ENCODE measurements at regions not wholly inside any gene's neighbourhood (a gene's known extent, or its start where the extent isn't known, plus 50 kb on each side); places are given as distances from the start of the nearest gene placed in this dataset.

DNA sequence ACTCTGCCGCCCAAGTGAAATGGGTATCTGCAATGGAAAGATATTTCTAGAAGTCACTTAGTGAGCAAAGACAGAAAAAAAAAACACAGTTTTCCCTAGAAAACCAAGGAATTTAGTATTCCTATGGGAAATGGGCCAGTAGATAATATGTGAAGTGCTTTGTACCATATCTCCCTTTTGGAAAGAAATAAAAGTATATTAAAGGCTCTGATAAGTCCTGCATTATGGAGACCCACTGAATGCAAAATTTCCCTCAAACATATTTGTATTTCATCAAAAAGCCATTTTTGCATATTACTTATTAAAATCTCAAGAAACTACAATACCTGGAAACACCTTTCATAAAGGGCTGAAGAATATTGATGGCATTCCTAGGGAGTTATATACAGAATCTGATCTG, 51.6 kb upstream of the DYNLRB2 start:
- intact Hi-C loops (cut with DNase I), result no loop called here
- ATAC-seq, result no peak
- DNase-seq (ENCODE audit: low spot score), result no peak

DNA sequence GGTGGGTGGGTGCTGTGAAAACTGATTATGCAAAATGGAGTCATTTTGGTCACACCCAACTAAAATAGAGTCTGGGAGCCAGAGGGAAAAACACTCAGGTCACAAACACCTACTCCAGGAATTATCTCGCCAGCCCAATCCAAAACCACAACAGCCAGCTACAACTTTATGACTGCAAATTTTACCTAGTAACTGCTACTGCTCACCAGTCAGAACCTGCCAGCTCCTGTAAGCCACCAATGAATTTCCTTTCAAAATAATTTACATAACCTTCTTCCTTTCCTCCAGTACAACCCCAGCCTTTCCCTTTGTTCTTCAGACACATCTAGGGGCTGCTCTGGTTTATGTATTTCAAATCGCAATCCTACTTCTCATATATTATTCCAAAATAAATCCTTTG, 52.6 kb upstream of the DYNLRB2 start:
- no peak for ATAC-seq
- intact Hi-C loops (cut with DNase I), result no loop called here
- no peak for DNase-seq (ENCODE audit: low spot score)

DNA sequence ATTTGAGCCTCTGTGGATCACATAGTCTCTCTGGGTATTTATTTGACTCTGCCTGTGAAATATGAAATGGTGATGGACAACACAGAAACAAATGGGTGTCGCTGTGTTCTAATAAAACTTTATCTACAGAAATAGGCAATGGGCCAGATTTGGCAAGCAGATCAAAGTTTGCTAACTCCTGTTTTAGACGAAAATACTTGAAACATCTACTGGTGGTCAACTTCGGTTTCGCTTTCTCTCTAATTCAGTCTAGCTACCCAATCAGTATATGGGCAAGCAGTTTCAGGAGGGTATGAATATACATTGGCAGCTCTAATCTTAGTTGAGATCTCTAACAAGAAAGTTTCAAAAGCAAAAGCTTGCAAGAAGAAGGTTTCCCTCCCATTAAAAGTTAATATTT, 60.1 kb upstream of the DYNLRB2 start:
- no peak for ATAC-seq
- DNase-seq (ENCODE audit: low spot score), result no peak
- intact Hi-C loops (cut with DNase I), result no loop called here

DNA sequence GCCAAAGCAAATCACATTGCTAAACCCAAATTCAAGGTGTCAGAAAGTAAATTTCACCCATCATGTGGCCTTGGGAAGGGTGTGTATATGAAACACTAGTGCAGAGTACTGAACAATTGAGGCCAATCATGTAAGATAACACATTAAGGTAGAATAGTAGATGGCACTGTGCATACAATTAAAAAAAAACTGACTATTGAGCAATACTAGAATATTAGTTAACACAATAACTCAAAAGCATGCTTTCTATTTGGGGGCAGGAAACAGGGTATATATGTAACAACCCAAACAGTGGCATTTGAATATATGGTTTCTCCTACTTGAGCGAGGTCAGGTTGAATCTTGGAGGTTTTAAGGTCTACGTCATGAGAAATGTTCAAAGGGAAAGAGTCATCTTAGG, 63.0 kb upstream of the DYNLRB2 start:
- no peak for DNase-seq (ENCODE audit: low spot score)
- intact Hi-C loops (cut with DNase I), result no loop called here
- no peak for ATAC-seq

DNA sequence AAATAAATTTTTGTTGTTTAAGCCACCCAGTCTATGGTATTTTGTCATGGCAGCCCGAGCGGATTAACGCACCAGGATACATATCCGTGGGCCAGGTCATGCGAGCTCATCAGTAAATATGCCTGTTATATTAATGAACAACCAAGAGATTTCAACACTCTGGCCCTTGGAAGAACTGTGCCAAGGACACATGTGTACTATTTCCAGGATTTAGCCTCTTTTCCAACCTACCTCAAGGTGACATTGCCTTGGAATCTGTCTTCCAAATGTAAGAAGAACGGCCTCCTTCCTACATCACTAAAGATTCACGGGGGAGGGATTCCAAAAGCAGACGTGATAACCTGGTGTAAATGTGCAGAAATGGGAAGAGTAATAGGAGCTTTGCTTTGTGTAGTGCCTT, 72.8 kb upstream of the DYNLRB2 start:
- no peak for ATAC-seq
- intact Hi-C loops (cut with DNase I), result no loop called here
- no peak for DNase-seq (ENCODE audit: low spot score)

DNA sequence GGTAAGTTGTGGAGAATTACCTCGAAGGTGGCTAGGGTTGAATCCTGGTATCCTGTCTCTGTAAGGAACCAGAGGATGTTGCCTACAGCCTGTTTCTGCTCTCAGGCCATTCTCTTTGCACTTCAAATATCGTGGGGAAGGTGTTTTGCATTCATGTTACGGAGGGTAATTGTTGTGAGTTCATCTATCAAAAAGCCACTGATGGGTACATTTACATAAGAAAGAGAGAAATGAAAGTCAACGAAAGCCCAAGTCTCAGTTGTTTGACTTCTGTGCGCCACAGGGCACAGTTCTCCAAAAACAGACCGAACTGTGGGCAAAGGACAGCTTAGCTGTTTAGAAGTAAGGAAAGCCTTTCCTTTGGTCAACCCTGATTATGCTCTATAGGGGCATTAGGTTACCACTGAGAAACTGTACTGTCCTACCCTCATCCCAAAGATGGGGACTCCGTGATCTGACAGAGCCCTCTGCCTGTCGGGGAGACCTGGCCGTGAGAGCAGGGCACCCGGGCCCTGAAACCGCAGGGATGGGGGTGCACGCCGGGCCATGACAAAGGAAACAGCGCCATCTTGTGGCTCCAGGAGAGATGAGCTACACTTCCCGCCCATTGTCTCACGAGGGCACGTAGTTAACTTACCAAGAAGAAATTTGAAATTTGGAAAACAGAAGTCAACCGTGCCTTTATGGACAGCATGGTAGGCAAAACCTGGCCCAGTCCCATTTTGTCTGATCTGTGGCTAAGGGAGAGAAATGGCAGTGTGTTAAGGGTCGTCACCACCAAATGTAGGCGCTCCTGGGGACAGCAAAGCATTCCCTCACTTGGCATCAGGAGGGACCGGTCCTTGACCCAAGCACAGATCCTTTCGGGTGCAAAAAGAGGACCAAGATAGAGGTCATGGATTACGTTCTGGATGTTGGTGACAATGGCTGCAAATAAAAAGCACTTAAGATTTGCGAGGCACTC, 74.5 kb upstream of the DYNLRB2 start:
- peak; percentile 92 for ATAC-seq
- DNase-seq (ENCODE audit: low spot score), result peak; percentile 79
- intact Hi-C loops (cut with DNase I), result no loop called here

DNA sequence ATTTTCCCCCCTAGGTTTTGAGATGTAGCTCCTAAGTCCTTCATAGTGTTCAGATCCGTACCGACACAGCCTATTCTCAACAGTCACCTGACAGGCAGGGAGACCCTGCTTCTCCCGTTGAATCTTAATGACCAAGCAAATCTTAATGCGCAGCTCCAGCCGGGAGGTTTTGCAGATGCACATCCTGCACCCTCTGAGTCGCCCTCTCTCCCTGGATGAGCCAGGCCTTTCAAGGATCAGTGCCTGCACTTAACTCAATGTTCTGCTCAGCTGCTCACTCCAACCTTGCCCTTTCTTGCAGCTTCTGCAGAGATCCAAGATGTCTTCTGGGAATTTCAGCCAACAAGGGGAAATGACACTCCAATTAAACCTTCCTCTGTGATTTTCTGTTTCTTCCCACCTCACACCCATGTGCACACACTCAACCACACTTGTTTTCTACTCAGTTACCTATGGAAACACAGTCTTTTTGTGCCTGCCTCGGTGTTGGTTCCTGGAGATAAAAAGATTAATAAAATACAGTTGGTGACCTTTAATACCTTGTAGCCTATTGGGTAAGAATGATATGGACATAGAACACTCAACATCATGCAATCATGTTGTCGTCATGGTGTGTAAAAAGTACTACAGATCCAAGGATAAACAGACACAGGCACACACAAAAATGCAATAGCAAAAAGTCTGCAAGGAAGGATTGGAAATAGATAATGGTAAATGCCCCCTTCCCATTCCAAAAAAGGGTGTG, 76.9 kb upstream of the DYNLRB2 start:
- DNase-seq (ENCODE audit: low spot score), result no peak
- intact Hi-C loops (cut with DNase I), result no loop called here
- ATAC-seq, result no peak

DNA sequence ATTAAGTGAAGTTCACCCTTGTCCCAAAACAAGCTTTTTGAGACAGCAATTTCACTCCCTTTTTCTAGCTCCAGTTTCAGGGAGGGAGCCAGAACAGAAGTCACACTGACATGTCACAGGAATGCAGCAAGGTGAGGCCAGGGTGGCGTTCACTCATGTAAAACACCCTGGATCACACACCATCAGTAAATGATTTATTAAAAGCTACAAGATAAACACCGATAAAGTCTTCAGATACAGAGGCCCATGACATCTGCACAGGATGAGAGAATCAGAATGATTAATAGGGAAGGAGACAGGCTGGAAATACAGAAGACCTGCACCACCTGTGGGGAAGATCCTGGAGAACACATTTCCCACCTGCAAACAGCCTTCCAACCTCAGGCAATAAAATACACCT, 77.5 kb upstream of the DYNLRB2 start:
- DNase-seq (ENCODE audit: low spot score), result no peak
- intact Hi-C loops (cut with DNase I), result no loop called here
- ATAC-seq, result no peak

DNA sequence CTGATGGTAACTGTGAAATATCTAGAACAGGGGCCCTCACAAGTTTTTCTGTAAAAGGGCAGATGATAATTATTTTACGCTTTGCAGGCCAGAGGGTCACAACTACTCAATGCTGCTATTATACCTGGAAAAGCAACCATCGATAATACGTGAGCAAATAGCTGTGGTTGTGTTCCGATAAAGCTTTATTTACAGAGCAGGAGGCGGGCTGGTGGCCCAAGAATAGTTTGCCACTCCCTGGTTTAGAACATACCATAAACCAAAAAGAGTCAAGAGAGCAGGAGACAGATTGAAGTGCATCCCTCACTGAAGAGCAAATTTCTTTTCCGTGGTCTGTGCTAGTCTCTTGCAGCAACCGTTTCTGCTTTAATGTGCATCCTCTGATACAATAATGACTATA, 77.9 kb upstream of the DYNLRB2 start:
- no peak for ATAC-seq
- intact Hi-C loops (cut with DNase I), result no loop called here

DNA sequence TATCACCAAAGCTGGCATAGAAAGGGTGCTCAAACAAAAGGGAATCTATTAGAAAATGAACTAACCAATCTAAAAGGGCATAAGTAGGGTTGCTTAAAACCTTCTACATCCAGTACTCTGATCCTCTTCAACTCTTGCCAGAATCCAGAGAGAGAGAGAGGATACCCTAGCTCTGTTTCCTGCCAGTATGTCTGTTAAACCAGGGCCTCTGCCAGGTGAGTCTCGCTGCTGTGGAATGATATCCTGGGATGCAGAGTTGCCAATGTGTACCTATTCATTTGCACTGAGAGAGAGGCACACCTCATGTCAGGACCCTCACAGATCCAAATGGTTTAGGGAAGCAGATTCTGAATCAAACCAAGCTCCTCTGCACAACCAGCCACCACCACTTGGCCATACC, 79.8 kb upstream of the DYNLRB2 start:
- intact Hi-C loops (cut with DNase I), result no loop called here
- ATAC-seq, result no peak
- no peak for DNase-seq (ENCODE audit: low spot score)

More for the DNA sequence above, 77.9 kb upstream of the DYNLRB2 start:
- DNase-seq (ENCODE audit: low spot score), result no peak

DNA sequence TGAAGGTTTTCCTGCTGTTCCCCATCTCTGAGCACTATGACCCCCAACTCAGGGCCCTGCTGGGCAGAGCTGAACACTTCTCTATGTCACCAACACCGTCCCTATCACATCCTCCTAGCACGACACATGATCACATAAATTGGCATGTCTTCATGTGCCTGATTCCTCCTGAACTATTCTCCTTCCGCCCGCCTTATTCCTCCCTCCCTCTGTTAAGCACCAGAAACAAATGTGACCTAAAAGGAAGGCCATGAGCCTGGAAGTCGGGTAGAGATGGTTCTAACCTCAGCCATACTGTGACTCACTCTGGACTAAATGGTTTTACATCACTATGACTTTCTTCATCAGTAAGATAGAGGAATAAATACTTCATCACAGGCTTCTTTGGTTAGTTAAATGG, 80.8 kb upstream of the DYNLRB2 start:
- intact Hi-C loops (cut with DNase I), result no loop called here
- DNase-seq (ENCODE audit: low spot score) (no peak), ATAC-seq (peak; percentile 63)

DNA sequence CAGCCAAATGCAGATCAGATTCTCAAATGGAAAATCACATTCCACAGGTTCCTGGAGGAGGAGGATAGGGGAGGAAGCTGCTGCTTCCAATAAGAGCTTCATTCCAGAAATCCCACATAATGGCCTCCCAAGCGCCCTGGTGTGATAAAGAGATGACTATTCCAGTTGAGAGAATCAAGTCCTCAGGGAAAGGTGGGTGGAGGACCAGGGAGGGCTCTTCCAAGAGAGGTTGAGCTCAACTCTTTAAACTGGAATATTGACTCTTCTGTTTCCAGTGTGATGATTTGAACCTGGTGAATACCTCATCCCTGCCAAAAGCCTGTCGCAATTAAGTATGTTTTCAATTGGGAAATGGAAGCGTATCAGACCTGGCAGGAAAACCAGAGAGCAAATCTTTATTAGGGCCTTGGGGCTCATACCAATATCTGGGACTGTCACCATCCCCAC, 81.4 kb upstream of the DYNLRB2 start:
- ATAC-seq (peak; percentile 90), DNase-seq (ENCODE audit: low spot score) (no peak)
- intact Hi-C loops (cut with DNase I), result no loop called here

DNA sequence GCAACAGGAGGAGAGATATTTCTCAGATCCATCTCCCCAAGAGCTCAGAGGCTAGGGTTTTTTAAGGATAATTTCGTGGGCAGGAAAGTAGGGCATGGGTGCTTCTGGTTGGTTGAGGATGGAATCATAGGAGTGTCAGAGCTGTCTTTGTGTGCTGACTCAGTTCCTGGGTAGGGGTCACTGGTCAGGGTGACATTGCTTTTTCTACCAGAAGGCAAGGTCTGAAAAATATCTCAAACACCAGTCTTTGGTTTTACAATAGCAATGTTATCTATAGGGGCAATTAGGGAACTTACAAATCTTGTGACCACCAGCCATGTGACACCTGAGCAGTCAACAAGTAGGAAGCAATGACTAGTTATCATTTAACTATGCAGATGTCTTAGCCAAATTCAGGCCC, 82.9 kb upstream of the DYNLRB2 start:
- ATAC-seq, result no peak
- intact Hi-C loops (cut with DNase I), result no loop called here
- no peak for DNase-seq (ENCODE audit: low spot score)

DNA sequence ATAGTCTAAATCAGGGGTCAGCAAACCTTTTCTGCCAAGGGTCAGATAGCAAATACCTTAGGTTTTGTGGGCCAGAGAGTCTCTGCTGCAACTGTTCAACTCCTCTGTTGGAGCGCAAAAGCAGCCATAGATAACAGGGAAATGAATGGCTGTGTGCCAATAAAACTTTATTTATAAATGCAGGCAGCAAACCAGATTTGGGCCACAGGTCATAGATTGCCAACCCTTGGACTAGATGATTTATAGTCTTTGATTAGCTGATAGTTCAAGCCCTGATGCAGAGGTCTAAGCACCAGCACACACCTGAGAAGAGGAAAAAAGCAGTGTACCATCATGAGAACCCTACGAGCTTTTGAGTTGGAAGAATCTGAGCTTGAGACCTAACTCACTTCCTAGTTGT, 86.0 kb upstream of the DYNLRB2 start:
- ATAC-seq (no peak), DNase-seq (ENCODE audit: low spot score) (no peak)
- intact Hi-C loops (cut with DNase I), result no loop called here

DNA sequence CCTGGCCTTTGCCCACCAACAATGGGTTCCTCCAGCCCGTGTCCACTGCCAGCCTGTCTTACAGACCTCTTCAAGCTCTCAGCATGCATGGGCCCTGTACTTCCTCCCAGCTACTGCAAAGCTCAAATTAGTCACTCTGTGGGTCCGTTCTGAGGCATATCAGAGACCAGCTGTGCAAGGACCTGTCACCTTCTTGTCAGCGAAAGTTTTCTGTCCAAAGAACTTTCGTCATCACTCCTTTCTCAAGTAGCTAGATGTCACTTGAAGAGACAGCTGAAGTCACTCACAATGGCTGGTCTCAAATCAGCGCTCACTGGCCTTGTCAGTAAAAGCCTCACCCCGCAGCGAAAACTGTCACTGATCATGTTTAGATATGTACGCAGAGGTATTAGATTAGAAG, 91.4 kb upstream of the DYNLRB2 start:
- no peak for ATAC-seq
- intact Hi-C loops (cut with DNase I), result no loop called here

DNA sequence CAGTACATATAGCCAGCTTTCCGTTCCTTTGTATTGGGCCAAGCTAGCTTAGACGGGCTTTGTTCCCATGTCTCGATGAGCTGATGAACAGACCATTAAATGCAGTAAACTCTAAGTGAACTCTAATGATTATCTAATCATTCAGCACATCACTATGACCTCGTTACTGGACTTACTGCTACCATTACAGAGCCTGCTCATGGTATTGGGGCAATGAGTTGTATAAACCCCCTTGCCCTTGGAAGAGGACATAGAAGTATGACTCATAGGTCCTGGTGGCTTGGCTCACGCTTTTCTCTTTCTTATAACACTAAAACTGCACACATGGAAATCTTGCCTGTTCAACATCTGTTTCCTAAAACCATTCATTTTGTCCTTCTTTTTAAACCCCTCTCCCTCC, 93.6 kb upstream of the DYNLRB2 start:
- no peak for ATAC-seq
- intact Hi-C loops (cut with DNase I), result no loop called here

More for the DNA sequence above, 91.4 kb upstream of the DYNLRB2 start:
- DNase-seq (ENCODE audit: low spot score), result no peak

DNA sequence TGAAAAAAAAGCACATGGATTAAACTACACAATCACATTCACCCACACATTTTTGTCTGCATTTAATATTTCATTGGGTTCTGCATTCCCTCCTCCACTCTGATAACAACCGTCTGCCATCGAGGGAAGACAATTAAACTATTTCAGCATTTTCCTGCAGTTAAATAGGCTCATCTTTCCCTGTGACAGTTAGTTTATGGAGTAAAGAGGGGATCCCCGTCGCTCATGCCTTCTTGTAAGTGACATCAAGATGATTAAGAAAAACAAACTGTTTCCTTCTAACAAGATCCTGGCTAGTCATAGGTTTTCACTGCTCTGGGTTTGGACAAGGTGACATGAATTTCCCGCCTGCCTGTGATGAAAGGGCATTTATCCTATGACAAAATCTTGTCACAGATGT, 98.0 kb upstream of the DYNLRB2 start:
- ATAC-seq, result no peak

More for the DNA sequence above, 93.6 kb upstream of the DYNLRB2 start:
- no peak for DNase-seq (ENCODE audit: low spot score)

DNA sequence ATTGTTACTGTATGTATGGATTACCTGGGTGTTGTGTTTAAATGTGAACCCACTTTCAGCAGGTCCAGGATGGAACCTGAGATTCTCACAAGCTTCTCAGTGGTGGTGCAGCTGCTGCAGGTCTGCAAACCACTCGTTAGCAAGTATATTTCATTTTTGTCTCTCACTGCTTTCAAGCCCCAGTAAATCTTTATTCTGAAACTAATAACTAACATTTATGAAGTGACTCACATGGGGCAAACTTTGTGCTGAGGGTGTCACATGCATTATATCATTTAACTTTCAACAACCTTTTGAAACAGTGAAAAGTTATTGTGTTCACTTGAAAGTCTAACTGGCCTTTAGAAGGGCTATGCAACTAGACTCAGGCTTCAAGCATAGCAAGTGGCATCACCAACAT, 98.9 kb upstream of the DYNLRB2 start:
- intact Hi-C loops (cut with DNase I), result no loop called here
- ATAC-seq (no peak), DNase-seq (ENCODE audit: low spot score) (no peak)

More for the DNA sequence above, 98.0 kb upstream of the DYNLRB2 start:
- intact Hi-C loops (cut with DNase I), result no loop called here
- DNase-seq (ENCODE audit: low spot score), result no peak

DNA sequence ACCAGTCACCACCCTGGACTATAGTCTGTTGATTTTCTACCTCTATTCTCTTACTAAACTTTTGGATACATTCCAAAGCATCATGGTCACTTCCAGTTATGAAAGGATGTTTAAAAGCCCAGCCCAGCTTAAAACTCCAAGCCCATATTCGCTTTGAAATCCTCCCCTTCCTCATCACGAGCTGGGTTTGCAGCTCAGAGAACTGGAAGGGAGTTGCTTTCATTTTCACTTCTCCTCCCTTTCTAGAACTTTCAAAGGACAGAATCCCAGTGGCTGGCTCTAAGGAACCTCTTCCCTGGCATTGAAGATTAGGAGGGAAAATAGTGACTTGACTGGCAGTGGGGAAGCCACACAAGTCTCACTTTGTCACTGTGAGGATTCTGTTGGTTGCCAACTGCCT, 100.1 kb upstream of the DYNLRB2 start:
- intact Hi-C loops (cut with DNase I), result no loop called here
- ATAC-seq, result no peak
- no peak for DNase-seq (ENCODE audit: low spot score)

DNA sequence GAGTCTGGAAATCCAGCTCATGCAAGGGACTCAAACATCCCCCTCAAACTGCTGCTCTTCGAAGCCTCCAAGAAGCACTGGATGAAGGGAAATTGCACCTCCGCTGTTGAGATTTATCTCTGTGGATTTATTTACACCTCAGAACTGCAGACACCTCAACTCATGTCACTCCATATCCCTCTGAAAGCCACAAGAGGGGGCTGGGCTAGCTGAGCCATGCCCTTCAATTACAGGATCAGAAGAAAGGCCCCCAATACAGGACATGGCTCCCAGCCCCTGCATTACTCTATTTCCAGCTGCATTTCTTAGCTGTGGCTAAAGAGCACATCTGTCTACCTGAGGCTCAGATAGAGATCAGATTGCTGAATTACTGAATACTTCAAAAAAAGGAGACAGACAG, 103.1 kb upstream of the DYNLRB2 start:
- intact Hi-C loops (cut with DNase I), result no loop called here
- DNase-seq (ENCODE audit: low spot score) (no peak), ATAC-seq (no peak)
